Sigmoid colon (tissue), 4 donors: ENCODE measurements at regions not wholly inside any gene's neighbourhood (a gene's known extent, or its start where the extent isn't known, plus 50 kb on each side); places are given as distances from the start of the nearest gene placed in this dataset.

ENCODE experiments used
- EP300 ChIP-seq, 4 donors: sonication (generic); formaldehyde crosslinking; IDR thresholded peaks; one replicate each; pipeline ENCODE4 v1.6.1; 2017; ENCODE audit warnings: antibody characterized with exemption in 4 of 4
- POLR2A ChIP-seq, 2 donors: fragments of 450-650 bp; IDR thresholded peaks; one replicate each; pipeline ENCODE4 v1.6.1; 2016; ENCODE audit warnings: antibody characterized with exemption in 2 of 2, mild to moderate bottlenecking in 2 of 2, moderate library complexity in 2 of 2
- TF ChIP-seq, protein P1 (sequence below), 4 experiments: fragments of 450-650 bp in 3 of 4; fragments of 200-600 bp in 1 of 4; IDR thresholded peaks; one replicate each; pipeline ENCODE4 v1.5.1; 2016 to 2019; ENCODE audit warnings: antibody characterized with exemption in 4 of 4, mild to moderate bottlenecking in 3 of 4, moderate library complexity in 2 of 4

DNA sequence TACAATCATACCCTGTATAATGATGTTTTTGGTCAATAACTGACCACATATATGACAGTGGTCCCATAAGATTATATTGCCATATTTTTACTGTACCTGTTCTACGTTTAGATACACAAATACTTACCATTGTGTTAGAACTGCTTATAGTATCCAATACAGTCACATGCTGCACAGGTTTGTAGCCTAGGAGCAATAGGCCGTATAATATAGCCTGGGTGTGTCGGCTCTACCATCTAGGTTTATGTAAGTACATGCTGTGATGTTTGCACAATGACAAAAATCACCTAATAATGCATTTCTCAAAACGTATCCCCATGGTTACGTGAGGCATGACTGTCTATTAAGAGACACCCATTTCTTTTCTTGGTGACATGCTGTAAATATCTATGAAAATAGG, 55.0 kb upstream of the APCDD1 start:
- TF ChIP-seq, protein P1, sequence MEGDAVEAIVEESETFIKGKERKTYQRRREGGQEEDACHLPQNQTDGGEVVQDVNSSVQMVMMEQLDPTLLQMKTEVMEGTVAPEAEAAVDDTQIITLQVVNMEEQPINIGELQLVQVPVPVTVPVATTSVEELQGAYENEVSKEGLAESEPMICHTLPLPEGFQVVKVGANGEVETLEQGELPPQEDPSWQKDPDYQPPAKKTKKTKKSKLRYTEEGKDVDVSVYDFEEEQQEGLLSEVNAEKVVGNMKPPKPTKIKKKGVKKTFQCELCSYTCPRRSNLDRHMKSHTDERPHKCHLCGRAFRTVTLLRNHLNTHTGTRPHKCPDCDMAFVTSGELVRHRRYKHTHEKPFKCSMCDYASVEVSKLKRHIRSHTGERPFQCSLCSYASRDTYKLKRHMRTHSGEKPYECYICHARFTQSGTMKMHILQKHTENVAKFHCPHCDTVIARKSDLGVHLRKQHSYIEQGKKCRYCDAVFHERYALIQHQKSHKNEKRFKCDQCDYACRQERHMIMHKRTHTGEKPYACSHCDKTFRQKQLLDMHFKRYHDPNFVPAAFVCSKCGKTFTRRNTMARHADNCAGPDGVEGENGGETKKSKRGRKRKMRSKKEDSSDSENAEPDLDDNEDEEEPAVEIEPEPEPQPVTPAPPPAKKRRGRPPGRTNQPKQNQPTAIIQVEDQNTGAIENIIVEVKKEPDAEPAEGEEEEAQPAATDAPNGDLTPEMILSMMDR (IDR thresholded peaks at IDR 0.05), result no peak
- TF ChIP-seq POLR2A (IDR thresholded peaks at IDR 0.05) (no peak), EP300 (IDR thresholded peaks at IDR 0.05) (no peak)
